SK-N-SH (cell line): ENCODE measurements at regions not wholly inside any gene's neighbourhood (a gene's known extent, or its start where the extent isn't known, plus 50 kb on each side); places are given as distances from the start of the nearest gene placed in this dataset.

ENCODE experiments used
- CTCF ChIP-seq: fragments of 200-600 bp; sonication (generic); IDR thresholded peaks from 2 replicates; pipeline ENCODE4 v1.6.1; 2017; ENCODE audit warnings: antibody characterized with exemption, mild to moderate bottlenecking, moderate library complexity
- ELF1 ChIP-seq: IDR thresholded peaks from 2 replicates; pipeline ENCODE4 v1.4.0; 2012
- EP300 ChIP-seq, 2 experiments: IDR thresholded peaks; 2 replicates each; pipeline versions ENCODE4 v1.4.0 to v1.6.1; 2012; ENCODE audit warnings: borderline replicate concordance in 1 of 2, low read depth in 1 of 2, low read length in 1 of 2
- MAX ChIP-seq: IDR thresholded peaks from 2 replicates; pipeline ENCODE4 v1.4.0; 2012; ENCODE audit warnings: low read depth
- REST ChIP-seq: IDR thresholded peaks from 2 replicates; pipeline ENCODE4 v1.6.1; 2012; ENCODE audit warnings: mild to moderate bottlenecking, low read depth, low read length, moderate library complexity
- SMC3 ChIP-seq: IDR thresholded peaks from 2 replicates; pipeline ENCODE4 v1.6.1; 2012; ENCODE audit warnings: low read depth, low read length, improper control_type of control experiment
- YY1 ChIP-seq: IDR thresholded peaks from 2 replicates; pipeline ENCODE4 v1.4.0; 2012; ENCODE audit warnings: low read depth, mild to moderate bottlenecking

GRCh38 chr1:241412646-241413045 is 55.6 kb upstream of the RGS7 start:
- TF ChIP-seq MAX (no peak), CTCF (no peak), EP300 (IDR thresholded peaks at IDR 0.05; ENCODE audit: borderline replicate concordance in 1 of 2, low read depth in 1 of 2, low read length in 1 of 2) (no peak), REST (no peak), YY1 (no peak), SMC3 (no peak), ELF1 (no peak)
